ENCODE measurements at regions not wholly inside any gene's neighbourhood (a gene's known extent, or its start where the extent isn't known, plus 50 kb on each side); places are given as distances from the start of the nearest gene placed in this dataset.

- peaks cover 39% of the 10 kb centered on the region for H3K9me3 ChIP-seq
- FAIRE-seq (no peak), ATAC-seq (no peak), DNase-seq (ENCODE audit: low read depth in 1 of 2, low spot score in 1 of 2) (no peak)
- H3K27ac ChIP-seq: no peak overlapping the region
- no peak overlapping the region for H3K4me2 ChIP-seq
- 60% methylated on average over 14 of the region's 14 CpGs for WGBS (ENCODE audit: missing lambda C conversion rate)
- ChIA-PET CTCF (interaction anchor here (0.6 to 0.7 kb wide), 3 partner anchors 420 to 955 kb away, joined by 3 read pairs; no protein-coding TSS in a partner anchor), POLR2A (no interaction called here)
- no peak overlapping the region for H3K4me3 ChIP-seq
- TF ChIP-seq CBX8 (IDR thresholded peaks at IDR 0.05) (no peak), HEYL (CRISPR knock-in tag; IDR thresholded peaks at IDR 0.05) (no peak), HOXB13 (CRISPR knock-in tag; IDR thresholded peaks at IDR 0.05; ENCODE audit: low read depth) (no peak), E2F6 (IDR thresholded peaks at IDR 0.05; ENCODE audit: borderline replicate concordance, low read depth) (no peak), RCOR1 (IDR thresholded peaks at IDR 0.05; ENCODE audit: low read depth, low read length) (no peak), BHLHE40 (IDR thresholded peaks at IDR 0.05; ENCODE audit: low read depth, low read length) (no peak), EP300 (IDR thresholded peaks at IDR 0.05) (no peak), REST (IDR thresholded peaks at IDR 0.05) (no peak), TP53 (CRISPR knock-in tag; IDR thresholded peaks at IDR 0.05) (no peak), SREBF2 (IDR thresholded peaks at IDR 0.05) (no peak), HDAC2 (IDR thresholded peaks at IDR 0.05) (no peak), KDM1A (IDR thresholded peaks at IDR 0.05; ENCODE audit: low read depth) (no peak), ZFP36 (IDR thresholded peaks at IDR 0.05; ENCODE audit: borderline replicate concordance, partially characterized antibody) (no peak), MAZ (IDR thresholded peaks at IDR 0.05; ENCODE audit: borderline replicate concordance, low read depth, low read length) (no peak), FOSB (CRISPR knock-in tag; IDR thresholded peaks at IDR 0.05) (no peak), NFE2L2 (conservative IDR thresholded peaks at IDR 0.05; ENCODE audit: low read length) (no peak), ZNF302 (CRISPR knock-in tag; IDR thresholded peaks at IDR 0.05) (no peak), MYC (IDR thresholded peaks at IDR 0.05; ENCODE audit: borderline replicate concordance, low read length) (no peak), TFCP2L1 (CRISPR knock-in tag; IDR thresholded peaks at IDR 0.05) (no peak), JUN (IDR thresholded peaks at IDR 0.05) (no peak)
- H3K4me1 ChIP-seq: no peaks in the 10 kb centered on the region
Measured at GRCh38 chr10:31707093-31708039, 221.3 kb downstream of the ARHGAP12 start.

- no peak for TF ChIP-seq MAX (IDR thresholded peaks at IDR 0.05)
- TF ChIP-seq ZC3H11A (IDR thresholded peaks at IDR 0.05): no peak
- no peak for TF ChIP-seq MYC (IDR thresholded peaks at IDR 0.05; ENCODE audit: borderline replicate concordance, low read length)
- no peak for TF ChIP-seq E2F6 (IDR thresholded peaks at IDR 0.05; ENCODE audit: borderline replicate concordance, low read depth)
- TF ChIP-seq BHLHE40 (IDR thresholded peaks at IDR 0.05; ENCODE audit: low read depth, low read length): no peak
- no peak for TF ChIP-seq ZNF302 (CRISPR knock-in tag; IDR thresholded peaks at IDR 0.05)
- no peak for DNase-seq (ENCODE audit: low read depth in 1 of 2, low spot score in 1 of 2)
- ChIA-PET POLR2A (no interaction called here), CTCF (no interaction called here)
- Histone ChIP-seq H3K4me3 (no peak overlapping the region), H3K27ac (no peak overlapping the region), H3K4me1 (no peaks in the 10 kb centered on the region), H3K4me2 (no peak overlapping the region), H3K9me3 (peaks cover 31% of the 10 kb centered on the region)
- WGBS (ENCODE audit: missing lambda C conversion rate): 49% methylated on average over 7 of the region's 7 CpGs
- no peak for FAIRE-seq
- ATAC-seq: no peak
Measured at GRCh38 chr10:31706464-31707092, 222.1 kb downstream of the ARHGAP12 start.
